K562 (cell line): ENCODE measurements at regions not wholly inside any gene's neighbourhood (a gene's known extent, or its start where the extent isn't known, plus 50 kb on each side); places are given as distances from the start of the nearest gene placed in this dataset.

Experiments
- ATAC-seq: fragments of 200-7000 bp; cut with Tn5 transposase; 3 replicates; pipeline ENCODE4 v1.9.1; 2020; ENCODE audit warnings: moderate library complexity
- BruUV-seq: library from RNA; stranded (reverse); fragments of 400-500 nt; replicated peaks from 2 replicates; lab custom pipeline; 2021; lab: Mats Ljungman, UMichigan
- CTCF ChIA-PET: fragments of 300-600 bp; formaldehyde crosslinking; extraction: SDS; loops from one replicate; lab custom pipeline; 2021; ENCODE audit warnings: low intra/inter-chr PET ratio; lab: Yijun Ruan, JAX
- POLR2A ChIA-PET: fragments of 300-600, 350-650 bp; sonication (Branson Sonifier 250); formaldehyde crosslinking; extraction: SDS; loops from one replicate; lab custom pipeline; 2021; ENCODE audit warnings: antibody characterized with exemption, inconsistent platforms; lab: Yijun Ruan, JAX
- DNase-seq, 4 experiments: peaks; one replicate each; pipeline versions ENCODE4 v3.0.0 to v3.0.0-alpha.2; 2011 to 2018; ENCODE audit warnings: low spot score in 3 of 4, mixed read lengths in 3 of 4; ENCODE audit errors: extremely low read depth in 1 of 4
- FAIRE-seq: peaks from 2 replicates; lab custom pipeline; 2011; peaks lifted over from hg19 to GRCh38; lab: Jason Lieb, UNC
- H2AFZ ChIP-seq: 2 replicates; pipeline ENCODE4 v1.6.0; 2011; ENCODE audit warnings: low read depth, low read length, control low read depth, inconsistent platforms
- H3K27ac ChIP-seq: fragments of 200-600 bp; 3 replicates; pipeline ENCODE4 v1.8.0; 2011; ENCODE audit warnings: low read depth, mild to moderate bottlenecking, control low read depth, inconsistent platforms, low read length, moderate library complexity, mixed read lengths; ENCODE audit errors: extremely low read depth
- H3K27me3 ChIP-seq, 2 experiments: fragments of 300-600 bp in 1 of 2; 2 replicates in 1 of 2; 3 replicates in 1 of 2; pipeline versions ENCODE4 v1.6.0 to v1.8.0; 2011; ENCODE audit warnings: inconsistent platforms in 2 of 2, low read length in 2 of 2, mild to moderate bottlenecking in 1 of 2, mixed read lengths in 1 of 2, moderate library complexity in 1 of 2; ENCODE audit not compliant: control insufficient read depth in 2 of 2, insufficient read depth in 2 of 2
- H3K36me3 ChIP-seq: fragments of 300-600 bp; 3 replicates; pipeline ENCODE4 v1.8.0; 2011; ENCODE audit warnings: mild to moderate bottlenecking, low read length, inconsistent platforms; ENCODE audit not compliant: control insufficient read depth, insufficient read depth
- H3K4me1 ChIP-seq, 2 experiments: fragments of 200-600 bp in 1 of 2; replicated peaks in 1 of 2; 2 replicates in 1 of 2; 3 replicates in 1 of 2; pipeline versions ENCODE4 v1.5.1 to v1.8.0; 2011; ENCODE audit warnings: inconsistent platforms in 2 of 2, low read length in 2 of 2, mild to moderate bottlenecking in 1 of 2, mixed read lengths in 1 of 2, moderate library complexity in 1 of 2; ENCODE audit not compliant: control insufficient read depth in 2 of 2, insufficient read depth in 2 of 2
- H3K4me2 ChIP-seq: 2 replicates; pipeline ENCODE4 v1.6.1; 2011; ENCODE audit warnings: low read length, control low read depth, inconsistent platforms, mixed read lengths; ENCODE audit not compliant: insufficient read depth
- H3K4me3 ChIP-seq: fragments of 200-600 bp; sonication (generic), shearing (Covaris generic); 2 replicates; pipeline ENCODE4 v1.5.1; 2016; ENCODE audit warnings: control low read depth, inconsistent platforms
- H3K79me2 ChIP-seq: fragments of 200-600 bp; 3 replicates; pipeline ENCODE4 v1.8.0; 2011; ENCODE audit warnings: low read length, inconsistent platforms; ENCODE audit not compliant: control insufficient read depth, insufficient read depth
- H3K9ac ChIP-seq, 2 experiments: 2 replicates each; pipeline versions ENCODE4 v1.6.0 to v1.6.1; 2011; ENCODE audit warnings: low read depth in 2 of 2, low read length in 2 of 2, control low read depth in 1 of 2, inconsistent platforms in 1 of 2, mild to moderate bottlenecking in 1 of 2, mixed read lengths in 1 of 2; ENCODE audit not compliant: insufficient read depth in 1 of 2
- H3K9me1 ChIP-seq: one replicate; pipeline ENCODE4 v1.6.0; 2011; ENCODE audit warnings: inconsistent platforms, mild to moderate bottlenecking, low read length, moderate library complexity; ENCODE audit not compliant: control insufficient read depth, insufficient read depth
- H3K9me3 ChIP-seq: replicated peaks from 2 replicates; pipeline ENCODE4 v1.5.1; 2011; ENCODE audit warnings: low read depth, low read length, inconsistent platforms; ENCODE audit not compliant: control insufficient read depth, insufficient read depth
- H4K20me1 ChIP-seq: replicated peaks from 2 replicates; pipeline ENCODE4 v1.6.1; 2011; ENCODE audit warnings: low read length, inconsistent platforms, mixed read lengths; ENCODE audit not compliant: control insufficient read depth, insufficient read depth
- CCNT2 ChIP-seq: IDR thresholded peaks from 2 replicates; pipeline ENCODE4 v1.6.1; 2011; ENCODE audit warnings: borderline replicate concordance, low read depth, mild to moderate bottlenecking, moderate library complexity, mixed read lengths, low read length; ENCODE audit not compliant: insufficient read length; ENCODE audit errors: extremely low read depth
- CHD2 ChIP-seq: IDR thresholded peaks from 2 replicates; pipeline ENCODE4 v1.6.1; 2011; ENCODE audit warnings: low read depth, low read length
- ELK3 ChIP-seq: fragments of 450-650 bp; formaldehyde crosslinking; IDR thresholded peaks from 2 replicates; pipeline ENCODE4 v1.4.0; 2020; ENCODE audit warnings: mild to moderate bottlenecking
- EWSR1 ChIP-seq: fragments of 450-650 bp; IDR thresholded peaks from 2 replicates; pipeline ENCODE4 v1.6.1; 2018; ENCODE audit warnings: borderline replicate concordance, mild to moderate bottlenecking, low read depth, moderate library complexity; ENCODE audit not compliant: partially characterized antibody
- NUFIP1 ChIP-seq: fragments of 450-650 bp; IDR thresholded peaks from 2 replicates; pipeline ENCODE4 v1.6.1; 2018; ENCODE audit not compliant: partially characterized antibody
- POU5F1 ChIP-seq: fragments of 150-350 bp; IDR thresholded peaks from 2 replicates; pipeline ENCODE4 v1.6.1; 2014; ENCODE audit warnings: borderline replicate concordance, low read length, low read depth, mild to moderate bottlenecking; ENCODE audit not compliant: partially characterized antibody
- RBBP5 ChIP-seq: fragments of 200-600 bp; sonication (generic); IDR thresholded peaks from 2 replicates; pipeline ENCODE4 v1.6.1; 2012; ENCODE audit warnings: borderline replicate concordance, mild to moderate bottlenecking, low read length, control low read depth, inconsistent platforms; ENCODE audit not compliant: insufficient read depth, poor library complexity, severe bottlenecking
- SLC30A9 ChIP-seq: fragments of 250-450 bp; sonication (Bioruptor Pico); IDR thresholded peaks from 2 replicates; pipeline ENCODE4 v1.8.0; 2022; ENCODE audit warnings: mild to moderate bottlenecking, moderate library complexity
- SMAD3 ChIP-seq: fragments of 450-650 bp; formaldehyde crosslinking; conservative IDR thresholded peaks from 2 replicates; pipeline ENCODE4 v1.4.0; 2020; ENCODE audit warnings: mild to moderate bottlenecking
- TEAD2 ChIP-seq: fragments of 450-650 bp; IDR thresholded peaks from 2 replicates; pipeline ENCODE4 v1.6.1; 2016; ENCODE audit warnings: missing genetic modification characterization, control low read depth, missing compliant biosample characterization
- TRIM24 ChIP-seq, 2 experiments: fragments of 450-650 bp; IDR thresholded peaks; 2 replicates each; pipeline ENCODE4 v1.6.1; 2016
- U2AF1 ChIP-seq: fragments of 200-400 bp; formaldehyde crosslinking; optimal IDR thresholded peaks from 2 replicates; pipeline ENCODE3; 2017; ENCODE audit warnings: mild to moderate bottlenecking, low read depth, low read length, moderate library complexity
- ZMIZ1 ChIP-seq, 2 experiments: fragments of 150-350 bp in 1 of 2; IDR thresholded peaks; 2 replicates each; pipeline ENCODE4 v1.6.1; 2012 to 2016; ENCODE audit warnings: low read depth in 2 of 2, low read length in 2 of 2, mild to moderate bottlenecking in 1 of 2, moderate library complexity in 1 of 2
- ZNF143 ChIP-seq: sonication (generic); formaldehyde crosslinking; IDR thresholded peaks from 2 replicates; pipeline ENCODE4 v1.9.0; 2022; ENCODE audit warnings: mild to moderate bottlenecking, missing genetic modification reagents
- ZNF444 ChIP-seq: fragments of 250-450 bp; sonication (Bioruptor Pico); IDR thresholded peaks from 2 replicates; pipeline ENCODE4 v1.4.0; 2020; ENCODE audit warnings: mild to moderate bottlenecking, moderate library complexity
- ZNF445 ChIP-seq: fragments of 250-450 bp; sonication (Bioruptor Pico); IDR thresholded peaks from 2 replicates; pipeline ENCODE4 v1.4.0; 2020; ENCODE audit warnings: low read depth, mild to moderate bottlenecking, moderate library complexity
- ZNF75A ChIP-seq: fragments of 450-650 bp; formaldehyde crosslinking; IDR thresholded peaks from 2 replicates; pipeline ENCODE4 v1.4.0; 2020; ENCODE audit warnings: mild to moderate bottlenecking
- ZNF785 ChIP-seq: fragments of 250-450 bp; sonication (Bioruptor Pico); IDR thresholded peaks from 2 replicates; pipeline ENCODE4 v1.4.0; 2020; ENCODE audit warnings: mild to moderate bottlenecking
- WGBS: fragments of 100-300 bp; shearing (Covaris generic); methylation state at CpG from one replicate; pipeline ENCODE4 v1.1.6; 2016; ENCODE audit warnings: low coverage, mixed read lengths; ENCODE audit not compliant: insufficient coverage; ENCODE audit errors: missing lambda C conversion rate; 5-methylcytosine and 5-hydroxymethylcytosine counted together
- in situ Hi-C: fragments of 300-500 bp; cut with MboI; formaldehyde crosslinking; loops from 4 replicates; pipeline ENCODE4 v1.15.0; 2018; ENCODE audit warnings: inconsistent platforms, mixed read lengths
- intact Hi-C: fragments of 100-400 bp; cut with micrococcal nuclease; formaldehyde crosslinking; loops from 2 replicates; pipeline ENCODE4 v1.14.2; 2022
- TF ChIP-seq, protein P1 (sequence below): IDR thresholded peaks from 3 replicates; pipeline ENCODE4 v1.6.1; 2011; ENCODE audit warnings: borderline replicate concordance, mild to moderate bottlenecking; ENCODE audit not compliant: insufficient read length, insufficient read depth

DNA sequence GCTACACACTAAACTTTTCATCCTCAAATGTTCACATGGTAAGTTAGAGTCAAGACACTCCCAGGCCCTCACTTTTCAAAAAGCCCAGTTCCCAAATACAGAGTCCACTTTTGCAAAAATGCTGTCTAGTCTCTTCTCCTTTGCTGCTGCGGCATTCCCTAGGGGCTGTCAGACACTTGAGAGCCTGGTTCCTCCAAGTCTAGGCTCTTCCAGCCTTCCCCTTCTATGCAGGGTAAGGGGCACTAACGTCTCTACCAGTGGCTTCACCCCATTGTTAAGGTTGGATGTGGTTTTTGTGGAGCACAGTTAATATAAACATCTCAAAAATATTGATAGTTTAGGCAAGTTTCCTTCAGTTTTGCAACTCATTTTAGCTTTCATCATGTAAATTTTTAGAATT lies 181.5 kb downstream of the KIF18A start:
- intact Hi-C loops (no loop called here), in situ Hi-C loops (no loop called here)
- H3K4me1 ChIP-seq: no peaks in the 10 kb centered on the region
- no peaks in the 10 kb centered on the region for H3K79me2 ChIP-seq
- DNase-seq (no peak), FAIRE-seq (no peak), ATAC-seq (no peak)
- BruUV-seq: no TSS peak
- 0% methylated on average over 2 of the region's 2 CpGs for WGBS
- no peaks in the 10 kb centered on the region for H4K20me1 ChIP-seq
- H3K9me3 ChIP-seq: no peaks in the 10 kb centered on the region
- POLR2A ChIA-PET: interaction anchor here (0.6 kb wide), 1 partner anchor 37 kb away, joined by 3 read pairs; no protein-coding TSS in a partner anchor
- H3K27me3 ChIP-seq: no peaks in the 10 kb centered on the region
- no peak overlapping the region for H3K27ac ChIP-seq
- no peak overlapping the region for H3K9ac ChIP-seq
- peak overlapping the region; percentile 29; the same call in 1 of the 2 replicates for H2AFZ ChIP-seq
- CTCF ChIA-PET: no interaction called here
- H3K4me2 ChIP-seq: no peak overlapping the region
- H3K9me1 ChIP-seq: no peaks in the 10 kb centered on the region
- H3K4me3 ChIP-seq: no peak overlapping the region
- no peaks in the 10 kb centered on the region for H3K36me3 ChIP-seq
- no peak for TF ChIP-seq RBBP5
- TF ChIP-seq CCNT2: no peak
- no peak for TF ChIP-seq ZNF75A (CRISPR knock-in tag)
- no peak for TF ChIP-seq ZMIZ1 (IDR thresholded peaks at IDR 0.05; ENCODE audit: low read depth in 2 of 2, low read length in 2 of 2)
- TF ChIP-seq CHD2: no peak
- TF ChIP-seq, protein P1, sequence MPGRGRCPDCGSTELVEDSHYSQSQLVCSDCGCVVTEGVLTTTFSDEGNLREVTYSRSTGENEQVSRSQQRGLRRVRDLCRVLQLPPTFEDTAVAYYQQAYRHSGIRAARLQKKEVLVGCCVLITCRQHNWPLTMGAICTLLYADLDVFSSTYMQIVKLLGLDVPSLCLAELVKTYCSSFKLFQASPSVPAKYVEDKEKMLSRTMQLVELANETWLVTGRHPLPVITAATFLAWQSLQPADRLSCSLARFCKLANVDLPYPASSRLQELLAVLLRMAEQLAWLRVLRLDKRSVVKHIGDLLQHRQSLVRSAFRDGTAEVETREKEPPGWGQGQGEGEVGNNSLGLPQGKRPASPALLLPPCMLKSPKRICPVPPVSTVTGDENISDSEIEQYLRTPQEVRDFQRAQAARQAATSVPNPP: no peak
- TF ChIP-seq U2AF1: no peak
- TF ChIP-seq ZNF785 (CRISPR knock-in tag): no peak
- no peak for TF ChIP-seq ELK3 (CRISPR knock-in tag)
- no peak for TF ChIP-seq EWSR1
- TF ChIP-seq SMAD3 (CRISPR knock-in tag): no peak
- TF ChIP-seq SLC30A9 (CRISPR knock-in tag): no peak
- no peak for TF ChIP-seq TRIM24 (IDR thresholded peaks at IDR 0.05)
- no peak for TF ChIP-seq POU5F1
- no peak for TF ChIP-seq ZNF444 (CRISPR knock-in tag)
- TF ChIP-seq ZNF143 (CRISPR knock-in tag): no peak
- no peak for TF ChIP-seq TEAD2 (tag)
- TF ChIP-seq ZNF445 (CRISPR knock-in tag): no peak
- TF ChIP-seq NUFIP1: no peak
